Fibroblast of the aortic adventitia (primary cell): ENCODE measurements at regions not wholly inside any gene's neighbourhood (a gene's known extent, or its start where the extent isn't known, plus 50 kb on each side); places are given as distances from the start of the nearest gene placed in this dataset.

Experiments used
- DNase-seq: peaks from one replicate; pipeline ENCODE4 v3.0.0-alpha.2; 2010; ENCODE audit warnings: low read depth
- H3K4me3 ChIP-seq: 2 replicates; pipeline ENCODE4 v1.5.1; 2011; ENCODE audit warnings: low read depth, mild to moderate bottlenecking, control low read depth, low read length, moderate library complexity
- TF ChIP-seq, protein P1 (sequence below): IDR thresholded peaks from 2 replicates; pipeline ENCODE4 v1.5.1; 2011; ENCODE audit warnings: mild to moderate bottlenecking, low read length, control low read depth, inconsistent platforms; ENCODE audit not compliant: insufficient read depth

DNA sequence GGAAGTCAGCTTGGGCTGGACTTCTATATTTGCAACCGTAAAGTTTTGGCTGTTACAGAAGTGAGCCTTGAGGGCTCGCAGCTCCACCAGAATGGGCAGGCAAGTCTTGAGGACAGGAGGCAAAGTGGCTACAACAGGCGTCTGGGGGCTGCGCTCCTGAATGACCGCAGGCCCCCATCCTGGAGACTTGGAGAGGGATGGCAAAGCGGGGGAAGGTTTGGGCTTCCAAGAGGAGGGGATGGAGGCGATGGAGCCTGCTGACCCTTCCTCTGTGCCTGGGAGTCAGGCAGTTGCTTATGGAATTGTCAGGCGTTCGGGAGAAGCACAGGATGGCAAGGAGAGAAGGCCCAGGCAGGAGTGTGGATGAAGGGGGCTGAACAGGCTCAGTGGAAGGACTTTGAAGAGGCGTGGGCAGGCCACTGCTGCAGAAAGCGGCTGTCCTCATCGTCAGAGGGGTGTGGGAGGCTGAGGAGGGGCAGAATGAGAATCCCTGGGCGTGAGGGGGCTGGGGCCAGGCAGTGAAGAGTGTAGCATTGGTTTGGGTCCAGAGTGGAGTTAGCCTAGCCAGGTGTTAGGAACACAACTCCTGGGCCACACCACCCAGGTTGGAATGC, 72.3 kb downstream of the INHBB start:
- no peak for DNase-seq
- TF ChIP-seq, protein P1, sequence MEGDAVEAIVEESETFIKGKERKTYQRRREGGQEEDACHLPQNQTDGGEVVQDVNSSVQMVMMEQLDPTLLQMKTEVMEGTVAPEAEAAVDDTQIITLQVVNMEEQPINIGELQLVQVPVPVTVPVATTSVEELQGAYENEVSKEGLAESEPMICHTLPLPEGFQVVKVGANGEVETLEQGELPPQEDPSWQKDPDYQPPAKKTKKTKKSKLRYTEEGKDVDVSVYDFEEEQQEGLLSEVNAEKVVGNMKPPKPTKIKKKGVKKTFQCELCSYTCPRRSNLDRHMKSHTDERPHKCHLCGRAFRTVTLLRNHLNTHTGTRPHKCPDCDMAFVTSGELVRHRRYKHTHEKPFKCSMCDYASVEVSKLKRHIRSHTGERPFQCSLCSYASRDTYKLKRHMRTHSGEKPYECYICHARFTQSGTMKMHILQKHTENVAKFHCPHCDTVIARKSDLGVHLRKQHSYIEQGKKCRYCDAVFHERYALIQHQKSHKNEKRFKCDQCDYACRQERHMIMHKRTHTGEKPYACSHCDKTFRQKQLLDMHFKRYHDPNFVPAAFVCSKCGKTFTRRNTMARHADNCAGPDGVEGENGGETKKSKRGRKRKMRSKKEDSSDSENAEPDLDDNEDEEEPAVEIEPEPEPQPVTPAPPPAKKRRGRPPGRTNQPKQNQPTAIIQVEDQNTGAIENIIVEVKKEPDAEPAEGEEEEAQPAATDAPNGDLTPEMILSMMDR = no peak
- no peak overlapping the region for H3K4me3 ChIP-seq

GRCh38 chr2:120419073-120419472, 73.1 kb downstream of the INHBB start:
- no peak overlapping the region for H3K4me3 ChIP-seq
- TF ChIP-seq, protein P1 = no peak
- no peak for DNase-seq

GRCh38 chr2:120419955-120420354, 74.0 kb downstream of the INHBB start:
- TF ChIP-seq, protein P1 = no peak
- H3K4me3 ChIP-seq = no peak overlapping the region
- DNase-seq = no peak

DNA sequence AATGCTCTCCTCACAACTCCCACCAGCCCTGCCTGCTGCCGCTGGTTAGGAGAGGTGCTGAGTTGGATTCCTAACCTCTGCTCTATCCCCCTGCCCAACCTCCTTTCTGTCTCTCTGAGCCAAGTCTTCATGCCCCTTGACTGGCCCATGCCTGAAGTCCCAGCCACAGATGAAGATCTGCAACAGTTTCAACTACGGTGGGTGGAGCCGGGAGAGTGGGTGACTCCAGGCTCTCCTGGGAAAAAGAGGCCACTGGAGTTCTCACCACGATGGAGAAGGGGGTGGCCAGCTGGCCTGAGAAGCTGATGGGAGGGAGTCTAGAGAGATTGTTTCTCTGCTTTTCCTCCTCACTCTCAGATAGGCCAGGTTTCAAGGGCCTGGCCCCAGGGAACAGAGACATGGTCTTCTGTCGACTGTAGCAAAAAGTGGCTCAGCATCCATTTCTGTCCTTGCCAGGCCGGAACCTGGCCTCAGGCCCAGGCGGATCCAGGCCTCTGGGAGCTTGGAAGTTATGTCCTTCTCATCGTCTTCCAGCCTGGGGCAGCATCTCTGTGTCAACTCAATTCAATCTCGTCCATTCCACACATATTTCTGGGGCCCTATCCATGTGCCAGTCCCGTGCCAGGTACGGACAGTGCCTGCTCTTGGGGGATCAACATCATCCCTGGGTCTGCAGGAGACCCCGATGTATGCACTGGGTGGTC, 75.3 kb downstream of the INHBB start:
- no peak for DNase-seq
- no peak overlapping the region for H3K4me3 ChIP-seq
- TF ChIP-seq, protein P1 = no peak

GRCh38 chr2:120421830-120422175, 75.9 kb downstream of the INHBB start:
- H3K4me3 ChIP-seq = no peak overlapping the region
- no peak for DNase-seq
- TF ChIP-seq, protein P1 = no peak

DNA sequence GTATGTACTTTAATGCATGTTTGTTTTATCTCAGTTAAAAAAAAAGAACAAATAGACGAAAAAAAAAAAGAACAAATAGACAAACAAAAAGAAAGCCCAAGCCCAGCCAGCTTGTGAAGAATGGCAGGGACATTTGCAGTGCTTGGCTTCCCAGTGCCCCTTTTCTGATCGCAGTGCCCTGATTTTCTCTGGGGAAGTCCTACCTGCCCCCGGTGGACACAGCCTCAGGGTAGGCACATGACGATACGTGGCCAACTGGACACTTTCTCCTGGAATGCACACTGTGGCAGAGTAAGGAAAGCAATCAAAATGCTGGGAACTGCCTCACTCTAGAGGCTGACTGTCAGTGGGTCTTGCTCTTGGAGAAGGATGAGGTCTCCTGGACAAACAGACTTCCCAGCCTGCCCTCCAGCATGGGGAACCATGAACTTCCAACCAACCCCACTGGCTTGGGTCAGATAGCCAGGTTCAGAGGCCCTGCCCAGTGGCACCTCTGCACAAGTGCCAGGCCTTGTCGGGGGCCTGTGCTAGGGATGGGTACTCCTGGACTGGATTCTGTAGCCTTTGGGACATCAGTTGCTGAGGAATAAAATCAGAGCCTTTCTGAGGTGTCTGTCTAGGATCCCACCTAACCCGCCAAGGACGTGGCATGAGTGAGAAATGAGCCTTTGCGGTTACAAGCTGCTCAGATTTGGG, 76.7 kb downstream of the INHBB start:
- DNase-seq = no peak
- no peak overlapping the region for H3K4me3 ChIP-seq
- TF ChIP-seq, protein P1 = no peak
